GM18858 (cell line): ENCODE measurements at regions not wholly inside any gene's neighbourhood (a gene's known extent, or its start where the extent isn't known, plus 50 kb on each side); places are given as distances from the start of the nearest gene placed in this dataset.

Source experiments
- ATAC-seq: cut with Tn5 transposase; IDR thresholded peaks from one replicate; pipeline ENCODE4 v1.9.1; 2021; ENCODE audit not compliant: unreplicated experiment

- ATAC-seq = no peak
Measured at GRCh38 chr4:34824515-34824914, 1419.8 kb downstream of the ARAP2 start.

GRCh38 chr4:34826660-34827059 is 1417.7 kb downstream of the ARAP2 start:
- ATAC-seq = no peak

GRCh38 chr4:34845926-34846325 is 1398.4 kb downstream of the ARAP2 start:
- no peak for ATAC-seq

- no peak for ATAC-seq
Measured at GRCh38 chr4:34850421-34850820, 1393.9 kb downstream of the ARAP2 start.

- no peak for ATAC-seq
Measured at GRCh38 chr4:34850968-34851367, 1393.3 kb downstream of the ARAP2 start.

- no peak for ATAC-seq
Measured at GRCh38 chr4:34851411-34851810, 1392.9 kb downstream of the ARAP2 start.

- no peak for ATAC-seq
Measured at GRCh38 chr4:34854451-34854850, 1389.9 kb downstream of the ARAP2 start.

GRCh38 chr4:34861666-34862065 is 1382.6 kb downstream of the ARAP2 start:
- ATAC-seq = no peak

- no peak for ATAC-seq
Measured at GRCh38 chr4:34878961-34879360, 1365.4 kb downstream of the ARAP2 start.

GRCh38 chr4:34880246-34880645 is 1364.1 kb downstream of the ARAP2 start:
- no peak for ATAC-seq

GRCh38 chr4:34891892-34892291 is 1352.4 kb downstream of the ARAP2 start:
- ATAC-seq = no peak

- no peak for ATAC-seq
Measured at GRCh38 chr4:34893382-34893781, 1350.9 kb downstream of the ARAP2 start.

GRCh38 chr4:34920032-34920431 is 1324.3 kb downstream of the ARAP2 start:
- no peak for ATAC-seq

GRCh38 chr4:34921391-34921790 is 1322.9 kb downstream of the ARAP2 start:
- no peak for ATAC-seq

GRCh38 chr4:34922325-34922724 is 1322.0 kb downstream of the ARAP2 start:
- no peak for ATAC-seq

GRCh38 chr4:34932591-34932990 is 1311.7 kb downstream of the ARAP2 start:
- no peak for ATAC-seq

- ATAC-seq = no peak
Measured at GRCh38 chr4:34935739-34936138, 1308.6 kb downstream of the ARAP2 start.

- ATAC-seq = no peak
Measured at GRCh38 chr4:34939073-34939472, 1305.2 kb downstream of the ARAP2 start.

- ATAC-seq = no peak
Measured at GRCh38 chr4:34943741-34944386, 1300.5 kb downstream of the ARAP2 start.

- ATAC-seq = no peak
Measured at GRCh38 chr4:34950926-34951325, 1293.4 kb downstream of the ARAP2 start.

- no peak for ATAC-seq
Measured at GRCh38 chr4:34953145-34953799, 1291.0 kb downstream of the ARAP2 start.

- no peak for ATAC-seq
Measured at GRCh38 chr4:34964613-34965012, 1279.7 kb downstream of the ARAP2 start.

- ATAC-seq = no peak
Measured at GRCh38 chr4:34972189-34972588, 1272.1 kb downstream of the ARAP2 start.
